ENCODE measurements at regions not wholly inside any gene's neighbourhood (a gene's known extent, or its start where the extent isn't known, plus 50 kb on each side); places are given as distances from the start of the nearest gene placed in this dataset.
"Not testable (repeated sequence)": the region's sequence is repeated elsewhere in the genome, so short reads cannot be mapped to it uniquely, and the experiment has no call there.

- not testable (repeated sequence) for DNase-seq
Measured at GRCh38 chr1:228611707-228612106, 123.6 kb upstream of the RHOU start.

DNA sequence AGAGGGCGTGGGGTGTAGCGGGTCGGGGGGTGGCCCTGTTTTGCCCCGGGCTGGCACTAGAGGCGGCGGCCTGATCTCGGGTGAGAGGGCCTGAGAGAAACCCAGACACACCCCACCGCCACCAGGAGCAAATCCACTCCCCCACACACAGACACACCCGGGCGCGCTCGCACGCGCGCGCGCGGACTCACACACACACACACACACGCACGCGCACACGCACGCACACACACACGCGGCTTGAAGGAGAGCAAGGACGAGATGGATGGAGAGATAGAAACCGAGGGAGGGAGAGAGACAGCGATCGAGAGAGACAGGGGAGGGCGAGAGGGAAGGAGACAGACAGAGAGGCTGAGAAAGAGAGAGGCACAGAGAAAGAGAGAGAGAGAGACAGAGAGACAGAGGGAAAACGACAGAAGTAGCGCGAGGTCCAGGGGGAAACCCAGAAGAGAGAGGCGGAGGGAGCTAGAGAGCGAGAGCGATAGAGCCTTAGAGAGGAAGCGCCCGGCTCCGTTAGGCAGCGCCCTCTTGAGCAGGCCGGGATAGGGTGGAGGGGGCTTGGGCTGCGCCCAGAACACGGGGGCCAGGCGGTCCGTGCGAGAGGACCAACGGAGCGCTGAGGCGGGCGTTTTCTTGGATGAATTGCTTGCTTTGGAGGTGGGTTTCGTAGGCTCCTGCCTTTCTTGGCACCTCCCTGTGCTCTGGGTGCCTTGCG is 113.1 kb upstream of the RHOU start:
- peak in 1 of 2 donors; percentile 63 for DNase-seq

DNA sequence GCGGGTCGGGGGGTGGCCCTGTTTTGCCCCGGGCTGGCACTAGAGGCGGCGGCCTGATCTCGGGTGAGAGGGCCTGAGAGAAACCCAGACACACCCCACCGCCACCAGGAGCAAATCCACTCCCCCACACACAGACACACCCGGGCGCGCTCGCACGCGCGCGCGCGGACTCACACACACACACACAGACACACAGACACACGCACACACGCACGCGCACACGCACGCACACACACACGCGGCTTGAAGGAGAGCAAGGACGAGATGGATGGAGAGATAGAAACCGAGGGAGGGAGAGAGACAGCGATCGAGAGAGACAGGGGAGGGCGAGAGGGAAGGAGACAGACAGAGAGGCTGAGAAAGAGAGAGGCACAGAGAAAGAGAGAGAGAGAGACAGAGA is 108.8 kb upstream of the RHOU start:
- not testable (repeated sequence) for DNase-seq

GRCh38 chr1:228632858-228633257 is 102.4 kb upstream of the RHOU start:
- peak in 1 of 2 donors; percentile 15 for DNase-seq

GRCh38 chr1:228635304-228635703 is 100.0 kb upstream of the RHOU start:
- peak; percentile 69 to 70 for DNase-seq

GRCh38 chr1:228637529-228637928 is 97.8 kb upstream of the RHOU start:
- DNase-seq = peak in 1 of 2 donors; percentile 57

GRCh38 chr1:228646717-228647522 is 88.4 kb upstream of the RHOU start:
- peak; percentile 41 to 54 for DNase-seq

DNA sequence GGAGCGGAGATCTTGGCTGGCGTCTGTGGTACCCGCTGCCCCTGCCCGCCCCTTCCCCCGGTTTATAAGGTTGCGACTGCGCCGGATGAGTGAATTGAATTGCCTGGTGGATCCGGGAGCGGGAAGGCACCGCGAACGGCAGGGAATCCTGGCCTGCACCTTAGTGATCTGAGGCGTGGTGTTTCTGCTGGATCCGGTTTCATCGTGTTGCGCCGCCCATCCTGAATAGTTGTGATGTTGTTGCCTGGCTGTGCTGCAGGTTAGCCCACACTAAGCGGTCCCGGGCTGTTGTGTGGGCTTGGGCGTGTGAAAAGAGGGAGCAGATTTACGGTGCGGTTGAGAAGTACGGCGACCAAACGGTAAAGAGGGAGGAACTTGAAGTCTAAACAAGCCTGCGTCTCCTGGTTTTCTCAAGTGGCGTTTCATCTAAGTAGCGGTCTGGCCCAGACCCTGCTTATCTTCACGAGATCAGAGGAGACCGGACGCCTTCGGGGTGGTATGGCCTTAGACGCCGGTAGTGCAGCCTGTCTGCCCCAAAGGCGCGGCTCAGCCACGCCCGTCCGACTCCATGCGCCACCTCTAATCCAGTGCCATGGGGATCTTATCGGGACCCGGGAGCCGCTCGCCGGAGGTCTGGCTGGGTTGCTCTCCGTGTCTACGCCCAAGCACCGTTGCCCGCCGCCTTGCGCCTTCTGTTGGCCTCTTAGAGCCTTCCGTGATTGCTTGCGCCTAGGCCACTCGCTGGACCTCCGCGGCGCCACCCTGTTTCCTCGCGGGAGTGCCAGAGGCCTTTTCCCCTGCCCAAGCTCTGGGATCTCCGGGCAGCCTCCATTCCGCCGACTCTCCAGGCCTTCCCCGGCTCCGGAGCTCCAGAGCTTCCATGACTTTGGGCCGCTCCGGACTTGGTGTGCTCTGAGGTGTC is 87.5 kb upstream of the RHOU start:
- DNase-seq = peak in 1 of 2 donors; percentile 13

- DNase-seq = no peak
Measured at GRCh38 chr1:228648647-228649383, 86.5 kb upstream of the RHOU start.

GRCh38 chr1:228650141-228650540 is 85.1 kb upstream of the RHOU start:
- DNase-seq = no peak

DNA sequence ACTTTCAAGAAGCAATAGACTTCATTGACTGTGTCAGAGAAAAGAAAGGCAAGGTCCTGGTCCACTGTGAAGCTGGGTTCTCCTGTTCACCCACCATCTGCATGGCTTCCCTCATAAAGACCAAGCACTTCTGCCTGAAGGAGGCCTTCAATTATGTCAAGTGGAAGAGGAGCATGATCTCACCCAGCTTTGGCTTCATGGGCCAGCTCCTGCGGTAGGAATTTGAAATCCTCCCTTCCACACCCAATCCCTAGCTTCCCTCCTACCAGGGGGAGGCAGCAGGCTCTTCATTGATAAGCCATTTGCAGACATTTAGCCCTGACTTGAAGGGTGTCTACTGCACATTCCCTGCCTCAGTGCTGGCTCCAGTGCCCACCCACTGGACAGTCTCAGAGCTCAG is 84.3 kb upstream of the RHOU start:
- DNase-seq = no peak

- no peak for DNase-seq
Measured at GRCh38 chr1:228652116-228652515, 83.2 kb upstream of the RHOU start.

DNA sequence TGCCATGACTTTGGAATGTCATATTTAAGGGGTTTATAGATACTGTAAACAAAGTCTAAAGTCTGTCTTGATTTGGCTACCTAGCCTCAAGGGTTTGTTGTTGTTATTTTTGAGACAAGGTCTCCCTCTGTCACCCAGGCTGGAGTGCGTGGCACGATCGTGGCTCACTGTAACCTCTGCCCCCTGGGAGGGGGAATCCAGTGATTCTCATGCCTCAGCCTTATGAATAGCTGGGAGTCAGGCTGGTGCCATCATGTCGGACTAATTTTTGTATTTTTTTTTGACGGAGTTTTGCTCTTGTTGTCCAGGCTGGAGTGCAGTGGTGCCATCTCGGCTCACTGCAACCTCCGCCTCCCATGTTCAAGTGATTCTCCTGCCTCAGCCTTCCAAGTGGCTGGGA is 82.2 kb upstream of the RHOU start:
- DNase-seq = not testable (repeated sequence)

- DNase-seq = no peak
Measured at GRCh38 chr1:228653748-228654147, 81.5 kb upstream of the RHOU start.

DNA sequence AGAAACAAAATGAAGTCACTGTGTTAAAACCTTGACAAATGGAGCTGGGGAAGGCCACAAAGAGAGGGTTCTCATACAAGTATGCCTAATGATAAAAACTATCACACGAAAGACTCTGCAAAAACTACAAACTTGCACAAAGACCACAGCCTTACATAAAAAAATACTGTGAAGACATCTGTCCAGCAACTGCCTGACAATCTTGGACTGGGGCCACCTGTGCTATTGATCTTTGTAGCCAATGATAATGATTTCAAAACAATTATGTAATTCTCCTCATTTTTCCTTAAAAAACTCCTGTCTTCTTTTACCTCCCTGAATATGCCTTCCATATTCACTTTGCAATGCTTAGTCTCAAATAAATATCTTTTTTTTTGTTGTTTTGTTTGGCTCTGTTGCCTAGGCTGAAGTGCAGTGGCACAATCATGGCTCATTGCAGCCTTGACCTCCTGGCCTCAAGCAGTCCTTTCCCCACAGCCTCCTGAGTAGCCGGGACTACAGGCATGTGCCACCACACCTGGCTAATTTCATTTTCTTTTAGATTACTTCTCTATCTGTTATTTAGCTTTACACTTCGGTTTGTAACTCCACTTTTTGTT is 79.4 kb upstream of the RHOU start:
- DNase-seq = no peak

DNA sequence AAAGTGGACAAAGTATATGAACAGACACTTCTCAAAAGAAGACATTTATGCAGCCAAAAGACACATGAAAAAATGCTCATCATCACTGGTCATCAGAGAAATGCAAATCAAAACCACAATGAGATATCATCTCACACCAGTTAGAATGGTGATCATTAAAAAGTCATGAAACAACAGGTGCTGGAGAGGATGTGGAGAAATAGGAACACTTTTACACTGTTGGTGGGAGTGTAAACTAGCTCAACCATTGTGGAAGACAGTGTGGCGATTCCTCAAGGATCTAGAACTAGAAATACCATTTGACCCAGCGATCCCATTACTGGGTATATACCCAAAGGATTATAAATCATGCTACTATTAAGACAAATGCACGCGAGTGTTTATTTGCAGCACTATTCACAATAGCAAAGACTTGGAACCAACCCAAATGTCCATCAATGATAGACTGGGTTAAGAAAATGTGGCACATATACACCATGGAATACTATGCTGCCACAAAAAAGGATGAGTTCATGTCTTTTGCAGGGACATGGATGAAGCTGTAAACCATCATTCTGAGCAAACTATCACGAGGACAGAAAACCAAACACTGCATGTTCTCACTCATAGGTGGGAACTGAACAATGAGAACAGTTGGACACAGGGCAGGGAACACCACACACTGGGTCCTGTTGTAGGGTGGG is 73.1 kb upstream of the RHOU start:
- DNase-seq = not testable (repeated sequence)

DNA sequence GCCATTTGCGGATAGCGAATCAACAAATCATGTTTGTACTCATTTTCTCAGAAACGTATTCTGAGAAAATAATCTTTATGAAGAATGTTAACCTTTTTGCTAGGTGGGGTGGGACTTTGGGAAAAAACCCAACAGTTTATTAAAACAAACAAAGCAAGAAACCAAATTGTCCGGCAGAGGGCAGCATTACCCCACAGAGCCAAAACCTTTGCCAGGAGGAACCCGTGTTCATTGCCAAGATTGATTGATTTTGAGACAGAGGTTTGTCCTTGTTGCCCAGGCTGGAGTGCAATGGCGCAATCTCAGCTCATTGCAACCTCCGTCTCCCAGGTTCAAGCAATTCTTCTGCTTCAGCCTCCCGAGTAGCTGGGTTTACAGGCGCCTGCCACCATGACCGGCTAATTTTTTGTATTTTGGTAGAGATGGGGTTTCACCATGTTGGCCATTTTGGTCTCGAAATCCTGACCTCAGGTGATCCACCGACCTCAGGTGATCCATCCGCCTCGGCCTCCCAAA is 70.8 kb upstream of the RHOU start:
- peak; percentile 65 to 81 for DNase-seq

GRCh38 chr1:228666686-228667623 is 68.3 kb upstream of the RHOU start:
- DNase-seq = no peak

DNA sequence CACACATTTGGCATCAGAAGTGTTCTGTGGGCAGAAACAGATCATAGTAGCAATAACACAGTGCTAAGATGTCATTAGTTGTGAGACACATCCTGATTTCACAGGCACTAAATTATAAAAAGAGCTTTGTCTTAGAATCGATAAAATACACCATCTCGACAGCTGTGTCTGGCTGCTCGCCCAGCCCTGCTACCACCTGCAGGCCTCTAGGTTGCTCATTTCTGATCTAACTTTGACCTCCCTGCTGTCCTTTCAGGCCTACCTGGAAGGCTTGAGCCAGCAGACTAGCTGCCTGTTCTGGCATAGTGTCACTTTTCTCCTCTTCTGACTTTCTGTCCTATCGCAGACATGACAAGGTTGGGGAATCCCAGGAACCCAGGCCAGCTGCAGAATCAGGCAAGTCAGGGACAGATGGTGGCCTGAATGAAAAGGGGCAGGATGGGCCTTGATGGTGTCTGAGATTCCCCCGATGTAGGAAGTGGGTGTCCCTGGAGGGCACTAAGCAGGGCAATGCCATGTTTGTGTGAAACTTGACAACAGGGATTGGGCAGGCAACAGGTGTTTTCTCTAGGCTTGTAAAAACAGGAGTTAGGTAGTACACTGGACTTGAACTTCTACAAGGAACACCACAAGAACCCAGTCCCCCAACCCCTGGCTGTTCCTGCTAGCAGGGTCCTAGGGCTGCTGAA is 66.6 kb upstream of the RHOU start:
- no peak for DNase-seq

All from CD4-positive, alpha-beta T cell treated with Interferon alpha-2 for 1 hour (primary cell).